AG04450 (cell line): ENCODE measurements at regions not wholly inside any gene's neighbourhood (a gene's known extent, or its start where the extent isn't known, plus 50 kb on each side); places are given as distances from the start of the nearest gene placed in this dataset.

Source experiments
- CTCF ChIA-PET: fragments of 300-600, 350-600 bp; formaldehyde crosslinking; extraction: SDS; loops from one replicate; lab custom pipeline; 2022; ENCODE audit warnings: antibody characterized with exemption, inconsistent platforms; lab: Charles Lee
- POLR2A ChIA-PET: fragments of 350-600 bp; formaldehyde crosslinking; extraction: SDS; loops from one replicate; lab custom pipeline; 2021; ENCODE audit warnings: antibody characterized with exemption, inconsistent platforms; lab: Yijun Ruan, JAX
- DNase-seq: peaks from one replicate; pipeline ENCODE4 v3.0.0-alpha.2; 2011; ENCODE audit warnings: low read depth, low spot score
- H3K27ac ChIP-seq: one replicate; pipeline ENCODE4 v1.5.1; 2012; ENCODE audit warnings: low read depth, low read length, control low read depth
- H3K27me3 ChIP-seq: one replicate; pipeline ENCODE4 v1.6.0; 2012; ENCODE audit warnings: low read length; ENCODE audit not compliant: control insufficient read depth, insufficient read depth
- H3K4me3 ChIP-seq: 2 replicates; pipeline ENCODE4 v1.5.1; 2011; ENCODE audit warnings: mild to moderate bottlenecking, low read depth, low read length, control low read depth
- H3K9me3 ChIP-seq: 2 replicates; pipeline ENCODE4 v1.5.1; 2012; ENCODE audit warnings: low read length; ENCODE audit not compliant: control insufficient read depth, insufficient read depth
- TF ChIP-seq, protein P1 (sequence below): IDR thresholded peaks from 2 replicates; pipeline ENCODE4 v1.5.1; 2011; ENCODE audit warnings: low read depth, low read length, control low read depth, inconsistent platforms

DNA sequence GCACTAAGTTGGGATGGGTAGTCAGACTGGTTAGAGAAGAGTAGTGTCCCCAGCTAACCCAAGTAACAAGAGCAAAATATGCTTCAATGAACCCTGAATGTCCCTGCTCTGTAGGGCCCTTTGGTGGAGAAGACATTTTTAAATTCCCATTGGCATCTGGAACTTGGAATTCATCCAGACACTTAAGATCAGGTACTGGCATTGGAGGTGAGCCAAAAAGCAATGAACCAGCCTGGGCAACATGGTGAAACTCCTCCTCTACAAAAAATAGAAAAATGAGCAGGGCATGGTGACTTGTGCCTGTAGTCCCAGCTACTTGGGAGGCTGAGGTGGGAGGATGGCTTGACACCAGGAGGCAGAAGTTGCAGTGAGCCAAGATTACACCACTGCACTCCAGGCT lies 58.9 kb upstream of the ZNF618 start:
- TF ChIP-seq, protein P1, sequence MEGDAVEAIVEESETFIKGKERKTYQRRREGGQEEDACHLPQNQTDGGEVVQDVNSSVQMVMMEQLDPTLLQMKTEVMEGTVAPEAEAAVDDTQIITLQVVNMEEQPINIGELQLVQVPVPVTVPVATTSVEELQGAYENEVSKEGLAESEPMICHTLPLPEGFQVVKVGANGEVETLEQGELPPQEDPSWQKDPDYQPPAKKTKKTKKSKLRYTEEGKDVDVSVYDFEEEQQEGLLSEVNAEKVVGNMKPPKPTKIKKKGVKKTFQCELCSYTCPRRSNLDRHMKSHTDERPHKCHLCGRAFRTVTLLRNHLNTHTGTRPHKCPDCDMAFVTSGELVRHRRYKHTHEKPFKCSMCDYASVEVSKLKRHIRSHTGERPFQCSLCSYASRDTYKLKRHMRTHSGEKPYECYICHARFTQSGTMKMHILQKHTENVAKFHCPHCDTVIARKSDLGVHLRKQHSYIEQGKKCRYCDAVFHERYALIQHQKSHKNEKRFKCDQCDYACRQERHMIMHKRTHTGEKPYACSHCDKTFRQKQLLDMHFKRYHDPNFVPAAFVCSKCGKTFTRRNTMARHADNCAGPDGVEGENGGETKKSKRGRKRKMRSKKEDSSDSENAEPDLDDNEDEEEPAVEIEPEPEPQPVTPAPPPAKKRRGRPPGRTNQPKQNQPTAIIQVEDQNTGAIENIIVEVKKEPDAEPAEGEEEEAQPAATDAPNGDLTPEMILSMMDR: no peak
- peaks cover 10% of the 10 kb centered on the region for H3K27me3 ChIP-seq
- no peak overlapping the region for H3K4me3 ChIP-seq
- no peaks in the 10 kb centered on the region for H3K9me3 ChIP-seq
- no peak for DNase-seq
- ChIA-PET POLR2A (no interaction called here), CTCF (interaction anchor here (1.1 kb wide), 1 partner anchor 10 kb away, joined by 5 read pairs; no protein-coding TSS in a partner anchor)
- no peak overlapping the region for H3K27ac ChIP-seq

DNA sequence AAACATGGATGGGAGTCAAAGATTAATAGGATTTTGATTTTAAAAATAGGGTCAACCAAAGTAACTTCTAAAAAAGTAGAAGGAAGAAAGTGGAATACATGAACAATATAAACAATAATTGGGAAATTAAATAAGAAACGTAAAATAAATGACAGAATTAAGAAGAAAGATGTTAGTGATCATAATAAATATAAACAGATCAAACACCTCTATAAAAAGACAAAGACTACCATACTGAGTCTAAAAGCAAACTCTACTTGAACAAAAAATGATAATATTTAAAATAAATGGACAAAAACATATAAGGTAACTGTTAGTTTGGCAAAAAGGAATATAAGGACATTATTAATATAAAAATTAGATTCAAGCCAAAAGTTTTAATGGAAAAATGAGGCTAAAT lies 57.7 kb upstream of the ZNF618 start:
- Histone ChIP-seq H3K4me3 (no peak overlapping the region), H3K27ac (no peak overlapping the region), H3K9me3 (no peaks in the 10 kb centered on the region), H3K27me3 (peaks cover 9% of the 10 kb centered on the region)
- ChIA-PET POLR2A (no interaction called here), CTCF (no interaction called here)
- DNase-seq: no peak
- TF ChIP-seq, protein P1: no peak

DNA sequence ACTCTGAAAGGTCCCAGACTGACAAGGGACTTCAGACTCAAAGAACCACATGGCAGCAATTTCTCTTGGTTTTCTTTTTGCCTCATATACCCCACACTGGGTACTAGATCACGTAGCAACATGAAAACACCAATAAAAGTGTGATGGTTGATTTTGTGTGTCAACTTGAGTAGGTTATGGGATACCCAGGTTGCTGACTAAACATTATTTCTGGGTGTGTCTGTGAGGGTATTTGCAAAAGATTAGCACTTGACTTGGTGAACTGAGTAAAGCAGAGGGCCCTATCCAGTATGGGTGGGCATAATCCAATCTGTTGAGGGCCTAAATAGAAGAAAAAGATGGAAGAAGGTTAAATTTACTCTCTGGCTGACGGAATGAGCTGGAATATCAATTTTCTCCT lies 53.8 kb upstream of the ZNF618 start:
- H3K4me3 ChIP-seq: no peak overlapping the region
- H3K27ac ChIP-seq: no peak overlapping the region
- peaks cover 10% of the 10 kb centered on the region for H3K27me3 ChIP-seq
- DNase-seq: no peak
- no peaks in the 10 kb centered on the region for H3K9me3 ChIP-seq
- ChIA-PET CTCF (interaction anchor here (2.7 kb wide), 1 partner anchor 15 kb away, joined by 10 read pairs; no protein-coding TSS in a partner anchor), POLR2A (no interaction called here)
- TF ChIP-seq, protein P1: no peak

DNA sequence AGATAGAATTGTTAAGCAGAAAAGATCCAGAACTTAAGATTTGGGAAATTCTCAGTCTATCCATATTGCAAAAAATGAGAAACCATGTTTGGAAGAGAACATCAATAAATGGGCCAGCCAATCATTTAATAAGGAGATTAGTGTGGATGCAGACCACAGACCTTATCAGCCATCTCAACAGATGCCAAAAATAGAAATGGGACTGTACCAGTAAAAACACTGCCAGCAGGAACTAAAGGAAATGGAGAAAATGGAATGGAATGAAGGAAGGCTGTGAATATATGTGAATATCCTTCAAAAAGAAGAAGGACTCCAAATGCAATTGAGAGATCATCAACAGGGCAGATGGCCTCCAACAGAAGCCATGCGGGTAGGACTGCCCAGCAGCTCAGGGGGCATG lies 52.7 kb upstream of the ZNF618 start:
- Histone ChIP-seq H3K4me3 (no peak overlapping the region), H3K9me3 (no peaks in the 10 kb centered on the region), H3K27me3 (peaks cover 10% of the 10 kb centered on the region), H3K27ac (no peak overlapping the region)
- DNase-seq: no peak
- CTCF ChIA-PET: no interaction called here
- TF ChIP-seq, protein P1: no peak
- POLR2A ChIA-PET: no interaction called here
